ENCODE measurements at regions not wholly inside any gene's neighbourhood (a gene's known extent, or its start where the extent isn't known, plus 50 kb on each side); places are given as distances from the start of the nearest gene placed in this dataset.

- TF ChIP-seq NFE2L2 (IDR thresholded peaks at IDR 0.05; ENCODE audit: low read depth, low read length) (no peak), POLR2A (IDR thresholded peaks at IDR 0.05; ENCODE audit: low read depth, low read length) (no peak), RCOR1 (IDR thresholded peaks at IDR 0.05; ENCODE audit: insufficient replicate concordance, low read length) (no peak), CTCF (conservative IDR thresholded peaks at IDR 0.05; ENCODE audit: low read depth, low read length) (no peak), RFX5 (IDR thresholded peaks at IDR 0.05; ENCODE audit: low read depth, low read length) (no peak), RAD21 (IDR thresholded peaks at IDR 0.05; ENCODE audit: low read length) (no peak), MAFK (IDR thresholded peaks at IDR 0.05; ENCODE audit: low read depth, low read length) (no peak), BHLHE40 (IDR thresholded peaks at IDR 0.05; ENCODE audit: low read depth, low read length) (no peak)
These were observed 275.5 kb downstream of the EFNB2 start for GRCh38 chr13:106259928-106260327.

Measured in IMR-90 (cell line).